ENCODE measurements at regions not wholly inside any gene's neighbourhood (a gene's known extent, or its start where the extent isn't known, plus 50 kb on each side); places are given as distances from the start of the nearest gene placed in this dataset.

DNA sequence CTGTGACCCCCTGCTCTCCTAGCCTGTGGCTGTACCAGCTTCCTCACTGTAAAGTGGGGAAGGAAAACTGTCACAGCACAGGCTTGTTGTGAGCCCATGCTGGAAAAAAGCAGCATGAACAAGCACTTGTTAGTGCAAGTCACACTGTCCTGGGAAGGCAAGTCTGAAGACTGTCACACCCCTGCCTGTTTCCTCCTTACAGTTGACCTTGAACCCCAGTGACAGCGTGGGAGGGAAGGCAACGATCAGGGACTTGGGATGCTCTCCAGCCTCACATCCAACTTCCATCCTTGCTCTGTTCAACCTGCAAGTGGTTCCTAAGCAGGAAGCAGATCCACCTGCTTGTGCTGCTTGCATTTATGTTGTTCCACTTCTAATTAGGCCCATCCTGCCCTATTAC, 311.3 kb upstream of the KLHL29 start:
- TF ChIP-seq SP1 (IDR thresholded peaks at IDR 0.05) (no peak), BHLHE40 (IDR thresholded peaks at IDR 0.05; ENCODE audit: borderline replicate concordance) (no peak), HDGF (IDR thresholded peaks at IDR 0.05; ENCODE audit: borderline replicate concordance) (no peak), FOXK2 (IDR thresholded peaks at IDR 0.05) (no peak), ELF4 (IDR thresholded peaks at IDR 0.05) (no peak), FOXM1 (IDR thresholded peaks at IDR 0.05; ENCODE audit: borderline replicate concordance) (no peak), SUZ12 (IDR thresholded peaks at IDR 0.05) (no peak), TARDBP (IDR thresholded peaks at IDR 0.05) (no peak), L3MBTL2 (conservative IDR thresholded peaks at IDR 0.05) (no peak), FOXA1 (IDR thresholded peaks at IDR 0.05) (no peak), ZNF384 (IDR thresholded peaks at IDR 0.05) (no peak), ARNT (IDR thresholded peaks at IDR 0.05) (no peak), LEF1 (IDR thresholded peaks at IDR 0.05; ENCODE audit: borderline replicate concordance) (no peak), NFRKB (IDR thresholded peaks at IDR 0.05) (no peak)
- TF ChIP-seq, protein P1, sequence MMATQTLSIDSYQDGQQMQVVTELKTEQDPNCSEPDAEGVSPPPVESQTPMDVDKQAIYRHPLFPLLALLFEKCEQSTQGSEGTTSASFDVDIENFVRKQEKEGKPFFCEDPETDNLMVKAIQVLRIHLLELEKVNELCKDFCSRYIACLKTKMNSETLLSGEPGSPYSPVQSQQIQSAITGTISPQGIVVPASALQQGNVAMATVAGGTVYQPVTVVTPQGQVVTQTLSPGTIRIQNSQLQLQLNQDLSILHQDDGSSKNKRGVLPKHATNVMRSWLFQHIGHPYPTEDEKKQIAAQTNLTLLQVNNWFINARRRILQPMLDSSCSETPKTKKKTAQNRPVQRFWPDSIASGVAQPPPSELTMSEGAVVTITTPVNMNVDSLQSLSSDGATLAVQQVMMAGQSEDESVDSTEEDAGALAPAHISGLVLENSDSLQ (IDR thresholded peaks at IDR 0.05): no peak
- DNase-seq (ENCODE audit: extremely low spot score): no peak
- ChIA-PET CTCF (no interaction called here), POLR2A (no interaction called here)

DNA sequence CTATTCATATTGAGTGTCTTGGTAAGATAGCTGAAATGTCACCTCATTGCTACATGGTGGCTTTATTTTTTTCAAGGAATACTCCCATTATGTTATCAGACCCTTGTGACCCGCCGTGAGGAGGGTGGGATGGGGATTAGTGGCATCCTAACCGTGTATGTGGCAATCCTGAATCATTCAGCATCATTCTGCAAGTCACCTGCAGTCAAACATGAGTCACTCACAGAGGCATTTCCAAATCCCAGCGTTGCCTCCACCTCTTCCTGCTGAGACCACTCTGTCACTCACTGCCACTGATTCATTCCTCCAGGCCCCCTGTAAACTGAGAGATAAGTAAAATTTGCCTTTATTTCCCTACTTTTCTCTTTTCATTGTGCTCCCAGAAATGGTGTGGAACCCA, 307.4 kb upstream of the KLHL29 start:
- no peak for DNase-seq (ENCODE audit: extremely low spot score)
- TF ChIP-seq HDGF (IDR thresholded peaks at IDR 0.05; ENCODE audit: borderline replicate concordance) (no peak), L3MBTL2 (conservative IDR thresholded peaks at IDR 0.05) (no peak), BHLHE40 (IDR thresholded peaks at IDR 0.05; ENCODE audit: borderline replicate concordance) (no peak), FOXK2 (IDR thresholded peaks at IDR 0.05) (no peak), SUZ12 (IDR thresholded peaks at IDR 0.05) (no peak), ARNT (IDR thresholded peaks at IDR 0.05) (no peak), ZNF384 (IDR thresholded peaks at IDR 0.05) (no peak), NFRKB (IDR thresholded peaks at IDR 0.05) (no peak), FOXM1 (IDR thresholded peaks at IDR 0.05; ENCODE audit: borderline replicate concordance) (no peak), FOXA1 (IDR thresholded peaks at IDR 0.05) (no peak), TARDBP (IDR thresholded peaks at IDR 0.05) (no peak), CTBP1 (IDR thresholded peaks at IDR 0.05; ENCODE audit: borderline replicate concordance) (no peak), ELF4 (IDR thresholded peaks at IDR 0.05) (no peak)
- ChIA-PET POLR2A (no interaction called here), CTCF (no interaction called here)

DNA sequence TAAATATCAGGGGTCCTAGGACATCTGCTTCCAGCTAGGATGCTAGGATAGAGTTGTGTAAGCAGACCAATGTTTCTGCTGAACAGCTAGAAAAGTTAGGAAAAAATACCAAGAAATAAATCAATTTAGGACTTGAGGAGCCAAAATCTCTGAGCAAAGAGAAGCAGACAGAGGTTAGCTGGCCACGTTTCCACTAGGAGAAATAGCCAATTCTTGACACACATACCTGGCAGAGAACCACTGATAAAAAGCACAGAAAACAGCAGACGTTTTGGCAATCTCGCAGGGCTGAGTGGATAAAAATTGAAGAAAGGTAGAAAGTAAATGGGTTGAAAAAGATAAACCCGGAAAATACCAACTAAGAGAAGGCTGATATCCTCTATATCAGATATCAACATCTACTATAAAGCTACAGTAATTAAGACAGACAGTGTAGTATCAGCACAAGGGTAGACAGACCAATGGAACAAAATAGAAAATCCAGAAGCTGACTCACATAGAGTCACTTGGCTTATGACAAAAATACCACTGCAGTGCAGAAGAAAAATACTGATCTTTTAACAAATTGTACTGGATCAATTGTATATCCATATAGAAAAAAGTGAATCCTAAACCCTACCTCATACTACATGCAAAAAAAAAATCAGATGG, 306.1 kb upstream of the KLHL29 start:
- TF ChIP-seq, protein P1 (IDR thresholded peaks at IDR 0.05): no peak
- TF ChIP-seq ZNF384 (IDR thresholded peaks at IDR 0.05): no peak
- no peak for TF ChIP-seq ARNT (IDR thresholded peaks at IDR 0.05)
- no peak for TF ChIP-seq SP1 (IDR thresholded peaks at IDR 0.05)
- TF ChIP-seq SUZ12 (IDR thresholded peaks at IDR 0.05): no peak
- TF ChIP-seq LEF1 (IDR thresholded peaks at IDR 0.05; ENCODE audit: borderline replicate concordance): no peak
- TF ChIP-seq NFRKB (IDR thresholded peaks at IDR 0.05): no peak
- TF ChIP-seq BHLHE40 (IDR thresholded peaks at IDR 0.05; ENCODE audit: borderline replicate concordance): no peak
- no peak for TF ChIP-seq L3MBTL2 (conservative IDR thresholded peaks at IDR 0.05)
- no peak for TF ChIP-seq CTBP1 (IDR thresholded peaks at IDR 0.05; ENCODE audit: borderline replicate concordance)
- TF ChIP-seq HDGF (IDR thresholded peaks at IDR 0.05; ENCODE audit: borderline replicate concordance): no peak
- TF ChIP-seq FOXA1 (IDR thresholded peaks at IDR 0.05): no peak
- TF ChIP-seq FOXK2 (IDR thresholded peaks at IDR 0.05): no peak
- TF ChIP-seq ELF4 (IDR thresholded peaks at IDR 0.05): no peak
- no peak for TF ChIP-seq FOXM1 (IDR thresholded peaks at IDR 0.05; ENCODE audit: borderline replicate concordance)
- TF ChIP-seq TARDBP (IDR thresholded peaks at IDR 0.05): no peak
- CTCF ChIA-PET: no interaction called here
- POLR2A ChIA-PET: no interaction called here
- DNase-seq (ENCODE audit: extremely low spot score): no peak

DNA sequence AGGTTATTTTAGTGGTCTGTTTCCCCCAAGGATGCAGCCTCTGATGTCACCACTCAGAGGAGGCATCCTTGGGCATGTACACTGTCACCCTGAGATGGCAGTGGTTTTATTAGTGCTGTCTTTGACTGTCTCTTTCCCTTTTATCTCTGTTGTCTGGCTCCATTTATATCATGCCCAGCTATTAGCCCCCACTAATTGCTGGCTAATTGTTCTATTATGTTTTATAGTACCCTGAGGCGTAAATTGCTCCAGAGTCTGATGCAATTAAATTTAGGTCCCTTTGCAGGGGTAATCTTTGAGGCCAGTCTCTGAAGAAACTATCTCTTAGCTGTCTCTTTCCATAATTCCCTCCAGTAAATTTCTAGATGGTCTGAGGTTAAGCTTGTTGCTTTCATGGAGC, 301.0 kb upstream of the KLHL29 start:
- TF ChIP-seq SUZ12 (IDR thresholded peaks at IDR 0.05): no peak
- TF ChIP-seq FOXA1 (IDR thresholded peaks at IDR 0.05): no peak
- TF ChIP-seq, protein P1 (IDR thresholded peaks at IDR 0.05): no peak
- ChIA-PET POLR2A (no interaction called here), CTCF (no interaction called here)
- DNase-seq (ENCODE audit: extremely low spot score): no peak

DNA sequence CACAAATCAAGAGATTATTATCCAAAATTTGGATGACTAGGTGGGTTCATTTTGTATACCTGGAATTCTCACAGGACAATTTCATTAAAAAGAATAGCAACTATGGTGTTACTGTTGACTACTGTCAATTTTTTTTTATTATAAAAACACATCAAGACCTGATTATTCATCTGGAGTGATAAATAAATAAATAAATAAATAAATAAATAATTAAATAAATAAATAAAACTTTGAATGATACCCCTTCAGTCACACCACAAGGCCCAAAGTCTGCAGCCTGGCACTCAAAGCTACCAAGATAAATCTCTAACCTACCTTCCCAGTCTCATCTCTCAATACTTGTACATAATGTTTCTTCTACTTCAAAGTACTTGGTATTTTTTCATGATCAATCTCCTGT, 294.0 kb upstream of the KLHL29 start:
- DNase-seq (ENCODE audit: extremely low spot score): no peak
- POLR2A ChIA-PET: no interaction called here
- CTCF ChIA-PET: no interaction called here
- TF ChIP-seq LEF1 (IDR thresholded peaks at IDR 0.05; ENCODE audit: borderline replicate concordance) (no peak), SUZ12 (IDR thresholded peaks at IDR 0.05) (no peak), CTBP1 (IDR thresholded peaks at IDR 0.05; ENCODE audit: borderline replicate concordance) (no peak), BHLHE40 (IDR thresholded peaks at IDR 0.05; ENCODE audit: borderline replicate concordance) (no peak), L3MBTL2 (conservative IDR thresholded peaks at IDR 0.05) (no peak), NFRKB (IDR thresholded peaks at IDR 0.05) (no peak), HDGF (IDR thresholded peaks at IDR 0.05; ENCODE audit: borderline replicate concordance) (no peak), ZNF384 (IDR thresholded peaks at IDR 0.05) (no peak), ELF4 (IDR thresholded peaks at IDR 0.05) (no peak), TARDBP (IDR thresholded peaks at IDR 0.05) (no peak), FOXA1 (IDR thresholded peaks at IDR 0.05) (no peak), FOXK2 (IDR thresholded peaks at IDR 0.05) (no peak), ARNT (IDR thresholded peaks at IDR 0.05) (no peak), FOXM1 (IDR thresholded peaks at IDR 0.05; ENCODE audit: borderline replicate concordance) (no peak), SP1 (IDR thresholded peaks at IDR 0.05) (no peak)
- TF ChIP-seq, protein P1 (IDR thresholded peaks at IDR 0.05): no peak
